PC-9 (cell line): ENCODE measurements at regions not wholly inside any gene's neighbourhood (a gene's known extent, or its start where the extent isn't known, plus 50 kb on each side); places are given as distances from the start of the nearest gene placed in this dataset.

Source experiments
- BruUV-seq: library from RNA; stranded (reverse); fragments of 400-500 nt; replicated peaks from 2 replicates; lab custom pipeline; 2021; lab: Mats Ljungman, UMichigan
- CTCF ChIA-PET: fragments of 300-600 bp; sonication (Branson Sonifier 250); formaldehyde crosslinking; loops from one replicate; lab custom pipeline; 2022; ENCODE audit warnings: antibody characterized with exemption; lab: Charles Lee
- POLR2A ChIA-PET: fragments of 300-600 bp; sonication (Branson Sonifier 250); formaldehyde crosslinking; loops from one replicate; lab custom pipeline; 2022; ENCODE audit warnings: antibody characterized with exemption; ENCODE audit not compliant: unreplicated experiment; lab: Charles Lee
- DNase-seq, 2 experiments: peaks; one replicate each; pipeline versions ENCODE4 v3.0.0 to v3.0.0-alpha.2; 2015 to 2022; ENCODE audit warnings: mixed read lengths in 1 of 2
- H2AFZ ChIP-seq: fragments of 200-600 bp; sonication (generic); 2 replicates; pipeline ENCODE4 v1.8.1; 2017; ENCODE audit warnings: antibody characterized with exemption
- H3F3A ChIP-seq: fragments of 200-600 bp; sonication (generic); 2 replicates; pipeline ENCODE4 v1.8.1; 2017; ENCODE audit warnings: antibody characterized with exemption, mild to moderate bottlenecking, low read depth; ENCODE audit not compliant: insufficient read depth
- H3K27ac ChIP-seq: fragments of 200-600 bp; sonication (generic); 2 replicates; pipeline ENCODE4 v1.6.1; 2016; ENCODE audit warnings: mixed run types
- H3K27me3 ChIP-seq: fragments of 200-600 bp; sonication (generic); 2 replicates; pipeline ENCODE4 v1.6.1; 2016; ENCODE audit warnings: low read depth, mixed run types; ENCODE audit not compliant: insufficient read depth
- H3K36me3 ChIP-seq: fragments of 200-600 bp; sonication (generic); 2 replicates; pipeline ENCODE4 v1.6.1; 2016; ENCODE audit warnings: low read depth, mixed run types
- H3K4me1 ChIP-seq: fragments of 200-600 bp; sonication (generic); replicated peaks from 2 replicates; pipeline ENCODE4 v1.6.1; 2016; ENCODE audit warnings: mixed run types; ENCODE audit not compliant: insufficient read depth
- H3K4me2 ChIP-seq: fragments of 200-600 bp; sonication (generic); 2 replicates; pipeline ENCODE4 v1.6.1; 2017; ENCODE audit warnings: mixed run types
- H3K4me3 ChIP-seq: fragments of 200-600 bp; sonication (generic); 2 replicates; pipeline ENCODE4 v1.6.1; 2016; ENCODE audit warnings: mixed run types
- H3K79me2 ChIP-seq: fragments of 200-600 bp; sonication (generic); 2 replicates; pipeline ENCODE4 v1.6.1; 2017; ENCODE audit warnings: low read depth, mixed run types
- H3K9me2 ChIP-seq: fragments of 200-600 bp; sonication (generic); 2 replicates; pipeline ENCODE4 v1.8.1; 2017; ENCODE audit warnings: mild to moderate bottlenecking; ENCODE audit not compliant: insufficient read depth
- H3K9me3 ChIP-seq: fragments of 200-600 bp; sonication (generic); 2 replicates; pipeline ENCODE4 v1.8.1; 2016; ENCODE audit warnings: low read depth; ENCODE audit not compliant: insufficient read depth
- H4K20me1 ChIP-seq: fragments of 200-600 bp; sonication (generic); 2 replicates; pipeline ENCODE4 v1.8.1; 2017; ENCODE audit not compliant: insufficient read depth
- EZH2 ChIP-seq: fragments of 200-600 bp; sonication (generic); IDR thresholded peaks from 2 replicates; pipeline ENCODE4 v1.8.0; 2017; ENCODE audit warnings: antibody characterized with exemption, low read depth
- intact Hi-C: fragments of 100-400 bp; cut with micrococcal nuclease; formaldehyde crosslinking; loops from one replicate; pipeline ENCODE4 v1.10.0; 2022; ENCODE audit not compliant: unreplicated experiment
- TF ChIP-seq, protein P1 (sequence below): fragments of 200-600 bp; sonication (generic); conservative IDR thresholded peaks from 2 replicates; pipeline ENCODE4 v1.6.1; 2017; ENCODE audit warnings: mixed run types, antibody characterized with exemption, mild to moderate bottlenecking, moderate library complexity

DNA sequence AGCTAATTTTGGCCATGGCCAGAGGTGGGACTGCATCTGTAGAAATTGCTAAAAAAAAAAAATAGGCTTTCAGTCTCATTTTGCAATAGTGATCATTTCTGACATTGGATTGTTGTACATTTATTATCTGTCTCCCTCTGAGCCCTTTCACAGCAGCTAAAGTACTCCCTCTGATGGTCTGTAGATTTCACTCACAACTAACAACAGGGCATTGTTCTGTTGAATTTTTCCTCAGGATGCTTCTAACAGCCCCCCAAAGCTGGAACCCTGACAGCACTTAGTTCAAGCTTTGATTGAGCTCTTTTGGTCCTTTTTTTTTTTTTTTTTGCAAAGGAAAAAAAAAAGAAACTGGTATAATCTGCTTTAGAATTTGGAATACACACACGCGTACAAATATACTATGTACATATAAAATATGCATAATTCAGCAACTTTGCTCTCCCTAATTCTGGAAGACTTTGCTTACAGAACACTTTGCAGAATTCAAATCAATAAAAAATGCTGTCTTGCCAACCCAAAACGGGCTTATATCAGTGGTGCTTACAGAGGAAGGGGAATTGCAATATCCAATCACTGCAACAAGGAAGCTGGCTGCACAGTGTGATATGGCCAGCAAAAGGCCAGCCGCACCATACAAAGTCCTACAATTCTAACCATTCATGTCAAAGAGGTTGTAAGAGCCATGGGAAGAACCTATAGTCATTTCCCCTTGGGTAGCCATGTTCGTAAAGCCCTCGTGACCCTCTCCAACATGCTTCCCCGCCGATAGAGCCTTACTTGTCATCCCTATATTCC, 406.4 kb downstream of the SMARCA1 start:
- no peak for DNase-seq
- Histone ChIP-seq H3K4me3 (no peak overlapping the region), H3K9me3 (no peaks in the 10 kb centered on the region), H3F3A (no peaks in the 10 kb centered on the region), H3K27me3 (0 out of 2 replicates have a peak, but pooled peaks cover 3% of the 10 kb centered on the region), H3K4me1 (no peaks in the 10 kb centered on the region), H3K9me2 (no peaks in the 10 kb centered on the region), H3K36me3 (no peaks in the 10 kb centered on the region), H3K27ac (no peak overlapping the region), H3K79me2 (no peaks in the 10 kb centered on the region), H3K4me2 (no peak overlapping the region), H2AFZ (no peak overlapping the region), H4K20me1 (no peaks in the 10 kb centered on the region)
- ChIA-PET CTCF (no interaction called here), POLR2A (no interaction called here)
- BruUV-seq = no TSS peak
- TF ChIP-seq EZH2 = no peak
- TF ChIP-seq, protein P1, sequence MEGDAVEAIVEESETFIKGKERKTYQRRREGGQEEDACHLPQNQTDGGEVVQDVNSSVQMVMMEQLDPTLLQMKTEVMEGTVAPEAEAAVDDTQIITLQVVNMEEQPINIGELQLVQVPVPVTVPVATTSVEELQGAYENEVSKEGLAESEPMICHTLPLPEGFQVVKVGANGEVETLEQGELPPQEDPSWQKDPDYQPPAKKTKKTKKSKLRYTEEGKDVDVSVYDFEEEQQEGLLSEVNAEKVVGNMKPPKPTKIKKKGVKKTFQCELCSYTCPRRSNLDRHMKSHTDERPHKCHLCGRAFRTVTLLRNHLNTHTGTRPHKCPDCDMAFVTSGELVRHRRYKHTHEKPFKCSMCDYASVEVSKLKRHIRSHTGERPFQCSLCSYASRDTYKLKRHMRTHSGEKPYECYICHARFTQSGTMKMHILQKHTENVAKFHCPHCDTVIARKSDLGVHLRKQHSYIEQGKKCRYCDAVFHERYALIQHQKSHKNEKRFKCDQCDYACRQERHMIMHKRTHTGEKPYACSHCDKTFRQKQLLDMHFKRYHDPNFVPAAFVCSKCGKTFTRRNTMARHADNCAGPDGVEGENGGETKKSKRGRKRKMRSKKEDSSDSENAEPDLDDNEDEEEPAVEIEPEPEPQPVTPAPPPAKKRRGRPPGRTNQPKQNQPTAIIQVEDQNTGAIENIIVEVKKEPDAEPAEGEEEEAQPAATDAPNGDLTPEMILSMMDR = no peak
- intact Hi-C loops = no loop called here

DNA sequence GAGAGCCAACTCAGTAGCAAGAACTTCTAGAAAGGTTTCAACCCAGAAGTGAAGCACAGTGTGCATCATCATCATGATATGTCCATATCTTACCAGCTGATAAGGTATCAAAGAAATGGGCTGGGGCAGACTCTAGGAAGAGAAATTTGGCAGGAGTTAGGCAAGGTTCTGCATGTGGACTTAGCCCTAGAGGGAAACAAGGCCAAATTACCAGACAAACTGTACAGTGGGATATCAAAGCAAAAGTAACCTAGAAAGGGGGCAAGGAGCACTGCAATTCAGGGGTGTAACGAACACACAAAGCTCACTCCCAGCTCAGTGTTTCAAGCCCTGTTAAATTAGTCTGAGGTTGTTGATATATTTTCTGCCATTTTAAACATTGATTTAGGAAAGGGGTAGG, 407.4 kb downstream of the SMARCA1 start:
- Histone ChIP-seq H3K36me3 (no peaks in the 10 kb centered on the region), H4K20me1 (no peaks in the 10 kb centered on the region), H3K27me3 (peaks cover 8% of the 10 kb centered on the region; the same call in 1 of the 2 replicates), H3K4me3 (no peak overlapping the region), H3K79me2 (no peaks in the 10 kb centered on the region), H3F3A (no peaks in the 10 kb centered on the region), H3K9me2 (no peaks in the 10 kb centered on the region), H3K9me3 (no peaks in the 10 kb centered on the region), H3K4me1 (no peaks in the 10 kb centered on the region), H3K4me2 (no peak overlapping the region), H3K27ac (no peak overlapping the region), H2AFZ (no peak overlapping the region)
- DNase-seq = no peak
- intact Hi-C loops = no loop called here
- ChIA-PET CTCF (no interaction called here), POLR2A (no interaction called here)
- TF ChIP-seq, protein P1 = no peak
- TF ChIP-seq EZH2 = no peak
- no TSS peak for BruUV-seq

DNA sequence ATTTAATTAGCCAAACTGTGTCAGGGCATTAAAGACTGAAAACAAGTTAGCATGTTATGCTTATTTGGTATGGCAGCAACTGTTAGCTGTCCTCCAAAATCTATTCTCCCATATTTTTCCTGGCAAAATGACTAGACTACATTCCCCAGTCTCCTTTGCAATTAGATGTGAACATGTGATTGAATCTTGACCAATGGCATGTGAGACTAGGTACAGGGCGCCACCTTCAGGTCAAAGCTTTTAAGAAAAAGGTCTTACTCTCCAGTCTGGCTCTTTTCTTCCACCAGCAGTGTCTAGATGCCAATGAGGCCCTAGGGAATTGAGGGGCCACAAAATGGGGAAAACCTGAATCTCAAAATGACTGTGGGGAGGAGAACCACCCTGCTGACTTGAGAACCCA, 408.2 kb downstream of the SMARCA1 start:
- DNase-seq = peak in 1 of 2 experiments; percentile 14
- Histone ChIP-seq H3K27ac (no peak overlapping the region), H3K9me2 (no peaks in the 10 kb centered on the region), H3K4me1 (no peaks in the 10 kb centered on the region), H3K4me2 (no peak overlapping the region), H3K36me3 (no peaks in the 10 kb centered on the region), H2AFZ (no peak overlapping the region), H3F3A (no peaks in the 10 kb centered on the region), H3K27me3 (peaks cover 16% of the 10 kb centered on the region), H3K4me3 (no peak overlapping the region), H3K79me2 (no peaks in the 10 kb centered on the region), H3K9me3 (no peaks in the 10 kb centered on the region), H4K20me1 (no peaks in the 10 kb centered on the region)
- TF ChIP-seq, protein P1 = peak; percentile 65
- TF ChIP-seq EZH2 = no peak
- intact Hi-C loops = no loop called here
- BruUV-seq = no TSS peak
- CTCF ChIA-PET = no interaction called here
- POLR2A ChIA-PET = no interaction called here
